CD4-positive, alpha-beta T cell (primary cell): ENCODE measurements at regions not wholly inside any gene's neighbourhood (a gene's known extent, or its start where the extent isn't known, plus 50 kb on each side); places are given as distances from the start of the nearest gene placed in this dataset.

ENCODE experiments used
- ATAC-seq: fragments of 200-7000 bp; cut with Tn5 transposase; one replicate; pipeline ENCODE4 v1.10.0; 2022; ENCODE audit warnings: mild to moderate bottlenecking; ENCODE audit not compliant: poor library complexity
- CTCF ChIA-PET: fragments of 350-600 bp; sonication (Branson Sonifier 250); formaldehyde crosslinking; loops from one replicate; lab custom pipeline; 2021; ENCODE audit warnings: antibody characterized with exemption, inconsistent platforms; lab: Charles Lee
- POLR2A ChIA-PET: fragments of 350-600 bp; sonication (Branson Sonifier 250); formaldehyde crosslinking; loops from one replicate; lab custom pipeline; 2021; ENCODE audit warnings: antibody characterized with exemption, inconsistent platforms; lab: Charles Lee
- DNase-seq, 14 experiments: peaks; one replicate each; pipeline ENCODE4 v3.0.0-alpha.2; 2013 to 2020; ENCODE audit warnings: mixed read lengths in 2 of 14
- H3K27ac ChIP-seq, 2 donors: one replicate each; pipeline versions ENCODE4 v1.5.1 to v1.7.0; 2013; ENCODE audit warnings: low read length in 2 of 2, low read depth in 1 of 2, mild to moderate bottlenecking in 1 of 2
- H3K27me3 ChIP-seq, 2 experiments: 1 replicate in 1 of 2; 2 replicates in 1 of 2; pipeline versions ENCODE4 v1.6.1 to v1.7.0; 2013; ENCODE audit warnings: low read length in 2 of 2, control low read depth in 1 of 2, mild to moderate bottlenecking in 1 of 2, moderate library complexity in 1 of 2; ENCODE audit not compliant: insufficient read depth in 2 of 2, control insufficient read depth in 1 of 2
- H3K36me3 ChIP-seq: one replicate; pipeline ENCODE4 v1.6.1; 2013; ENCODE audit warnings: low read length, control low read depth; ENCODE audit not compliant: insufficient read depth
- H3K4me1 ChIP-seq: one replicate; pipeline ENCODE4 v1.6.1; 2013; ENCODE audit warnings: low read length, control low read depth; ENCODE audit not compliant: insufficient read depth
- H3K4me3 ChIP-seq: one replicate; pipeline ENCODE4 v1.5.1; 2013; ENCODE audit warnings: mild to moderate bottlenecking, low read length, moderate library complexity
- H3K9me3 ChIP-seq, 2 experiments: 1 replicate in 1 of 2; 2 replicates in 1 of 2; pipeline versions ENCODE4 v1.6.1 to v1.7.0; 2013; ENCODE audit warnings: low read length in 2 of 2, mild to moderate bottlenecking in 2 of 2, control low read depth in 1 of 2, moderate library complexity in 1 of 2; ENCODE audit not compliant: control insufficient read depth in 1 of 2, insufficient read depth in 1 of 2
- H3K27ac Mint-ChIP-seq: one replicate; pipeline ENCODE4 v1.8.0; 2020; ENCODE audit warnings: mixed read lengths
- H3K27me3 Mint-ChIP-seq: one replicate; pipeline ENCODE4 v1.8.0; 2021; ENCODE audit warnings: mixed read lengths
- H3K36me3 Mint-ChIP-seq: one replicate; pipeline ENCODE4 v1.8.0; 2021; ENCODE audit warnings: low read depth, mixed read lengths
- H3K4me1 Mint-ChIP-seq: one replicate; pipeline ENCODE4 v1.8.0; 2021; ENCODE audit warnings: low read depth, mixed read lengths
- H3K4me3 Mint-ChIP-seq: one replicate; pipeline ENCODE4 v1.8.0; 2020; ENCODE audit warnings: mild to moderate bottlenecking, mixed read lengths
- H3K9me3 Mint-ChIP-seq: one replicate; pipeline ENCODE4 v1.8.0; 2020; ENCODE audit warnings: mixed read lengths
- CTCF ChIP-seq: fragments of 200-600 bp; IDR thresholded peaks from one replicate; pipeline ENCODE4 v1.8.0; 2022; ENCODE audit warnings: antibody characterized with exemption, mild to moderate bottlenecking
- intact Hi-C, 2 experiments: fragments of 100-400 bp; cut with DNase I in 1 of 2; cut with micrococcal nuclease in 1 of 2; formaldehyde crosslinking; loops; one replicate each; pipeline versions ENCODE4 v1.15.1 to v1.9.0; 2023 to 2025; cut with DNase I, micrococcal nuclease

GRCh38 chr2:47265751-47266231, 89.5 kb upstream of the CALM2 start:
- intact Hi-C loops = no loop called here
- Histone ChIP-seq H3K4me1 (no peaks in the 10 kb centered on the region), H3K4me3 (no peak overlapping the region), H3K36me3 (no peaks in the 10 kb centered on the region), H3K27me3 (no peaks in the 10 kb centered on the region), H3K27ac (no peak overlapping the region), H3K9me3 (no peaks in the 10 kb centered on the region)
- POLR2A ChIA-PET = no interaction called here
- Mint-ChIP-seq H3K4me1 (no peaks in the 10 kb centered on the region), H3K27ac (no peak overlapping the region), H3K36me3 (no peaks in the 10 kb centered on the region), H3K27me3 (no peaks in the 10 kb centered on the region), H3K9me3 (no peaks in the 10 kb centered on the region), H3K4me3 (no peak overlapping the region)
- TF ChIP-seq CTCF = no peak
- CTCF ChIA-PET = no interaction called here
- DNase-seq (no peak), ATAC-seq (no peak)

- Mint-ChIP-seq H3K4me3 (no peak overlapping the region), H3K9me3 (no peaks in the 10 kb centered on the region), H3K36me3 (no peaks in the 10 kb centered on the region), H3K27me3 (no peaks in the 10 kb centered on the region), H3K4me1 (no peaks in the 10 kb centered on the region), H3K27ac (no peak overlapping the region)
- Histone ChIP-seq H3K4me3 (no peak overlapping the region), H3K27me3 (no peaks in the 10 kb centered on the region), H3K36me3 (no peaks in the 10 kb centered on the region), H3K27ac (no peak overlapping the region), H3K9me3 (no peaks in the 10 kb centered on the region), H3K4me1 (no peaks in the 10 kb centered on the region)
- ChIA-PET POLR2A (no interaction called here), CTCF (no interaction called here)
- intact Hi-C loops = no loop called here
- no peak for TF ChIP-seq CTCF
- ATAC-seq (no peak), DNase-seq (no peak)
These were observed 88.8 kb upstream of the CALM2 start for GRCh38 chr2:47265158-47265557.

GRCh38 chr2:47264686-47265085, 88.4 kb upstream of the CALM2 start:
- no peaks in the 10 kb centered on the region for H3K27me3 ChIP-seq
- Mint-ChIP-seq H3K9me3 (no peaks in the 10 kb centered on the region), H3K4me1 (no peaks in the 10 kb centered on the region), H3K27ac (no peak overlapping the region), H3K27me3 (no peaks in the 10 kb centered on the region), H3K4me3 (no peak overlapping the region), H3K36me3 (no peaks in the 10 kb centered on the region)
- H3K9me3 ChIP-seq = no peaks in the 10 kb centered on the region
- CTCF ChIA-PET = no interaction called here
- intact Hi-C loops = no loop called here
- TF ChIP-seq CTCF = no peak
- no peak overlapping the region for H3K4me3 ChIP-seq
- DNase-seq (no peak), ATAC-seq (no peak)
- no peaks in the 10 kb centered on the region for H3K36me3 ChIP-seq
- H3K4me1 ChIP-seq = no peaks in the 10 kb centered on the region
- no peak overlapping the region for H3K27ac ChIP-seq
- POLR2A ChIA-PET = no interaction called here
